ENCODE measurements at regions not wholly inside any gene's neighbourhood (a gene's known extent, or its start where the extent isn't known, plus 50 kb on each side); places are given as distances from the start of the nearest gene placed in this dataset.

- FAIRE-seq: no peak
Observed at GRCh38 chr9:86829496-86830046, 117.7 kb downstream of the GAS1 start.

DNA sequence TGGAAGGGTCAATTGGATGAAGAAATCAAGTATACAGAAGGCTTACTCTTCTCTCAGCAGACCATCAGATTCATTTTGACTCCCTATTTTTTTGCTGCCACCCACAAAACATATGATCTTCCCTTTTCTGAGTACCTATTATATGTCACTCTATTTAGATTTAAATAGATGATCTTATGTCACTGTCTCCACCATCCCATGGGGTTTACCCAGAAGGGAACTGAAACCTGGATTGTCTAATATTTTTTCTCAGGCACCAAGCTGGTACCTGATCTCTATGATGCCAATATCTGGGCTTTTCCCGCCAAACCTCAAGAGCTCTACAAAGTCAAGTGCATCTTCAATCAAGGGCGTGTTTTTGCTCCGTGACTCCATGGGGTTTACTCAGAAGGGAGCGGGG, 118.7 kb downstream of the GAS1 start:
- no peak for FAIRE-seq

DNA sequence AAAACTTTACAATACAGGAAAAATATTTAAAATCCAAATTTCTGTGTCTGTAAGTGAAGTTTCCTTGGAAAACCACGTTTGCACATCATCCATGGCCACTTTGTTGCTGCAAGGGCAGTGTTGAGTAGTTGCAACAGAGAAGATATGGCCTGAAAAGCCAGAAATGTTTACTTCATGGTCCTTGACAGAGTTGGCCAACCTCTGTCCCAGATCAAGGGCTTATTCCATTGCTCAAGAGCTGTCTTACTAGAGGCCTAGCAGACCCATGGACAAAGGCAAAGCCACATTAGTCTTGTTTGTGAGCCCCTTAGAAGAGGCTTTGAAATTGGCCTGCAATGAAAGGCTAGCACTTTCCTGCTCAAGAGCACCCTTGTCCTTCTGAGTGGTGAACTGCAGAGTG, 119.4 kb downstream of the GAS1 start:
- no peak for FAIRE-seq

DNA sequence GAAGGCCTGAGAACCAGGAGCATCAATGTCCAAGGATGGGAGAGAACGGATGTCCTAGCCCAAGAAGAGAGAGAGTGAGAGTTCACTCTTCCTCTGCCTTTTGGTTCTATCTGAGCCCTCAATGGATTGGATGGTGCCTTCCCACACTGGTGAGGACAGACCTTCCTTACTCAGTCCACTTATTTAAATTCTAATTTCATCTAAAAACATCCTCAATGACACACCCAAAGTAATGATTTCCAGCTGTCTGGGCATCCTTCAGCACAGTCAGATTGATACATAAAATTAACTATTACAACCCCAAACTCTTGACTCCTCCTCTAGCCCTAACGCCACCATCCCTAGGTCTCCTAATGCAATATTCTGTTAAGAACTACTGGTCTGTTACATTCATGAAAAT, 122.0 kb downstream of the GAS1 start:
- FAIRE-seq: no peak

DNA sequence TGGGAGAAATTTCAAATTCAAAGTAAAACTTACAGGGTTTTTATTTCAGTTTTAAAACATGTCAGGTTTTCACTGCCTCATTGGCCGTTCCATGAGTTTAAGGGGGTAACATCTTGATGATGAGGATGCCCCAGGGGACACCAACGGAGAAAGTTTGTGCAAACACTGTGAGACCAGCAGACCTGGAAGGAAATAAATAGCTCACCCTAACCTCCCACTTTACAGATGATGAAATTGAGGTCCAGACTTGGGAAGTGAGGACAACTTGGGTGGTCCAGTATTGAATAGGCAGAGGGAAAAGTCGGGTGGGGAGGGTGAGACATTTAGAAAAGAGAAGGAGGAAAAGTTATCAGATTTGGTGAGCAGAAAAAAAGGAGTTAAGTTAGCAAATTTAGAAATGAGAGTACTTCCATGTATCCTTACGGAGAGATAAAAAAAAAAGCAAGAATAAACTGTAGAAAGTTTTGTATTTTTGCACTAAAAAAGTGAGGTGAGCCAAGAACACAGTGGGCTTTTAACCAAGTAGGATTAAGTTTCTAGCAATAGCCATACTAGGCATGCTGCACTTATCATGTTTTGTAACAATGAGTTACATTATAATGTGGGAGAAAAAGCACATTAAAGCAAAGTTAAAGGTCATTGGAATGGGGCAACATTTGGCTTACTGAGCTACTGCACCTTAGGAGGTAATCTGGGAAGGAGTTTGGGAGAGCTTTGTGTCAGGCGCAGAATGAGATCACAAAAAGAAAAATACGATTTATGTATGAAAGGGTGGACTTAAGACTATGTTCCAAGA, 125.1 kb downstream of the GAS1 start:
- FAIRE-seq: no peak

- no peak for FAIRE-seq
Observed at GRCh38 chr9:86821006-86821845, 126.1 kb downstream of the GAS1 start.

DNA sequence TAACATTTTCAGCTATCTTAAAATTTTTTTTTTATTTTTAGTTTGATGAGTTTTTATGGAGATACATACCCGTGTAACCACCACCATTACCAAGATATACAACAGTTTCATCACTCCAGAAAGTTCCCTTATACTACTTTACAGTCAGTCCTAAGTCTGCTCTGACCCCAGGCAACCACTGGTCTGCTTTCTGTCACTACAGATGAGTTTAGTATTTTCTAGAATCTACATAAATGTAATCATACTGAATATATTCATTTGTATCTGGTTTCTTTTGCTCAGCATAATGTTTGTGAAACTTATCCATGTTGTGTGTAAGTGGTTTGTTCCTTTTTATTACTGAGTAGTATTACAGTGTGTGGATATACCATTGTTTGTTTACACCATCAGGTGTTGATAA, 127.8 kb downstream of the GAS1 start:
- FAIRE-seq: no peak

- no peak for FAIRE-seq
Observed at GRCh38 chr9:86818636-86819035, 128.7 kb downstream of the GAS1 start.

DNA sequence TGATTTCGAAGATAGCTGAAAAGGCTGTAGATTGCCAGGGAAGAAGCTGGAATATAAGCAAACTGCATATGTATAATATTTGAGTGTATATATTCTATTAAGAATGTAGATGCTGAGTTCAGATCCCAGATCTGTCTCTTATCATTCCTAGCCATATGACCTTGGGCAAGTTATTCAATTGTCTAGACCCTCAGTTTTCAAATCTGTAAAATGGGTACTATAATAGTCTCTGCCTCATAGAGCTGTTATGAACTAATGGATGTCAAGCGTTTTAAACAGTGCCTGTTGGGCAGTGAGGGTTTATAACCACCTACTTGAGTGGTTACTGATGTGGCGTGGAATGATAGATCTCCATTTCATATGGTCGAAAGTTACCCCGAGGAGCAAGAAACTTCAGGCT, 130.4 kb downstream of the GAS1 start:
- FAIRE-seq: no peak

DNA sequence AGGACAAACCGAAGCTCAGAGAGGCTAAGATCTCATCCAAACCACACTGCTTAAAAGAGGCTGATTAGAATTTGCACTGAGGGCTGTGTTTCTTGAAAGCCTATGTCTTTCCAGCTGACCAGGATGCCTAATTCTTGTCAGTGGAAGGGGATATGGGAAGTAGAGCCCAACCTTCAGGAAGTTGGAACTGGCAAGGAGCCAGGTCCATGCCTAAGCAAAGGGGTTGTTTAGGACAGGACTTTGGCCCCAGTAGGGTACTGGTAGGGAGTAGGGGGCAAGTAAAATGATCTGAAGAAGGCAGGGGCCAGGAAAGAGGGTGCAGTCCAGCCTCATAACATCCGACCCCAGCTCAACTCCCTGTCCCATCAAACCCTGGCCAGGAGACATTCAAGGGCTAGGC, 130.9 kb downstream of the GAS1 start:
- no peak for FAIRE-seq

DNA sequence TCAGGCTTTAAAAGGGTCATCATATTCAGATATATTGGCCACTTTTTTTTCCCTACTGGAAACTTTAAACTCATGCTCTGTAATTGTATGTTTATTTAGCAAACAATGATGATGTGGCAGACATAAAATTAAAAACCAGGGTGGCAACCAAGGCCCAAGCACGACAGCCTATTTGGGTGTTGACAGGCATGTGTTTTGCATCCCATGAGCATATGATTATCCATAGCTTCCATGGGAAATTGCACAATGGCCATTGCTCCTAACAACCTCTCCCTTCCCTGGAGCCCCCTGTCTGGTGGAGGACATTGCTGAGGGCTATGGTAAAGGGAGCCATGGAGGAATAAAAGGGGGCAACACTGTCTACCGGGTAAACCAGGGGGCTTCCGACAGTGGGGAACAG, 134.7 kb downstream of the GAS1 start:
- FAIRE-seq: no peak

- no peak for FAIRE-seq
Observed at GRCh38 chr9:86809759-86810367, 137.4 kb downstream of the GAS1 start.

- no peak for FAIRE-seq
Observed at GRCh38 chr9:86809151-86809550, 138.2 kb downstream of the GAS1 start.

GRCh38 chr9:86807367-86807976, 139.8 kb downstream of the GAS1 start:
- FAIRE-seq: no peak

DNA sequence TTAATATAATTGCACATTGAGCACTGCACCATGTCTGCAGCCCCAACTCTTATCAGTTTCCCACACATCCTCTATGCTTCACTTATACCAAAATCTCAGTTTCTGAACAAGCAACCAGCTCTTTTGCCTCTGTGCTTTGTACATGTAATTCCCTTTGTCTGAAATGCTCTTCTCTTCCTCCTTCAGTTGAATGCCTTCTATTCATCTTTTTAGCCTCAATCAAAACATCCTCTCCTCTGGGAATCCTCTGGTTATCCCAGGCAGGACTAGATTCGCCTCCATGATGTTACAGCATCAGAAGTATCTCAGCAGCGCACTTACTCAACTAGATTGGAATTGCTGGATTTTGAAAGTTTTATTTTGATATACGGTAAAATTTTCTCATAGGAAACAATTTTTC, 143.3 kb downstream of the GAS1 start:
- FAIRE-seq: no peak

GRCh38 chr9:86802900-86803673, 144.2 kb downstream of the GAS1 start:
- FAIRE-seq: no peak

DNA sequence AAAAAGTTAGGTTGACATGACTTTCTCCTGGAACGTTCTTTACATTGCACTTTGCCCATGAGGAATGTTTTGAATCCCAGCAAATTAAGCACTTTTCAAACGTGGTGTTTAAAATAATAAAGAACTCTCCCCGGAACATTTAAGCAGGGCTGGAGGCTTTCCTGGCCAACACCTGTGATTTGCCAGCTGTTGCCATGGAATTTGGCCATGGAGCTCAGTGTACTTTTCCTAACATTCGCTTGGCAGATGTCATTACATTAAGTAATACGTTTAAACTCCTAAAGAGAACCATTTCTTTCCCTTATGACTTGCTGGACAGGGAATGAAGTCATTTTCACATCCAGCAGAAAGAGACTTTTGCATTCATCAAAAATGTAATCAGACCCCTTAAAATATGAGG, 146.1 kb downstream of the GAS1 start:
- no peak for FAIRE-seq

DNA sequence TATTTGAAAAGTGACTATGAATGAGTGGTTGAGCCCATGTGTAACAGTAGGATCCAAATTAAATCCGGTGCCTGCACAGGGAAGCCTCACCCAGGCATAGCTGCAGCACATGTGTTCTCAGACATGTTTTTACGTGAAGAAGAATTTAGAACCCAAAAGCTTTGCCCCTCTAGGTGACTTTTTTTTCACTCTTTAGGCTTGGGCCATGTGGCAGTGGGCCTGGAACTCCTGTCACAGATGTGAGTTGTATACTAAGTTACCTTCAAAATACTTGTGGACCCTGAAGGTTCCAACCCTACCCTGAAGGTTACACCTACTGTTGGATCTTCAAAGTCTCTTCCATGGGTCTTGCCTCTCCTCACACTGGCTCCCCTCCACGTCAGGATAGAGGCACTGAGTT, 146.6 kb downstream of the GAS1 start:
- no peak for FAIRE-seq

DNA sequence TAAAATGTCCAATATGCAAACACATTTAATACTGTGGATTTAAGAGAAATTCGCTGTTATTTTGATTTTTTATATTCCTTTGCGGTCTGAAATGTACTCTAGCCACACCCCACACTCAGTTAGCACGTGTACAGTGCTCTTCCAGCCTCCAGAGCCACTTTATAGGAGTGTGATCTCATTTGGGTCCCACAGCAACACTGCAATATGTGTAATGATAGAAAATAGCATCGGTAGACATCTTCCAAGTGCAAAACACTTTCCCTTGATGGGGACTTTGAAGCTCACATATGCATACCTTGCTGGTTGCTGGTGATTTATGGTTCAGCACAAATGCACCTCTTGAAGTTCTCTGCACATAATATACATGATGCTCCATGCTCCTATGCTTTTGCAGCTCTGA, 148.3 kb downstream of the GAS1 start:
- FAIRE-seq: no peak

DNA sequence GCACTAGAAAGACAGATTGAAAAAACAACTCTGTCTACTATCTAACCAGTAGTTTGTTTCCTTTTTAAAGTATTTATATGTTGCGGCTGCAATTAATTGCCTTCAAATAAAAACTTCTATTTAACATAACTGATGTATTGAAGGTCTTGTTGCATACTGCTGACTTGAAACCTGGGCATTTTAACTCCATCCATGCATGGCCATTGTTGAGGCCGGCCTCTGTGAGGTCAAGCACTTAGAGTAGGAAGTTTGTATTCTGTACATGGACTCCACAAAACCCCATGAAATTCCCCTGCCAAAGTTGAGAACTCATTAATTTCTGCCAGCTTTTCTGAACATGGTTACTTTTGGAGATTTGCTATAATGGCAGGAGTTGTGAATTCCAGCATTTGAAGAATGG, 150.6 kb downstream of the GAS1 start:
- FAIRE-seq: no peak

DNA sequence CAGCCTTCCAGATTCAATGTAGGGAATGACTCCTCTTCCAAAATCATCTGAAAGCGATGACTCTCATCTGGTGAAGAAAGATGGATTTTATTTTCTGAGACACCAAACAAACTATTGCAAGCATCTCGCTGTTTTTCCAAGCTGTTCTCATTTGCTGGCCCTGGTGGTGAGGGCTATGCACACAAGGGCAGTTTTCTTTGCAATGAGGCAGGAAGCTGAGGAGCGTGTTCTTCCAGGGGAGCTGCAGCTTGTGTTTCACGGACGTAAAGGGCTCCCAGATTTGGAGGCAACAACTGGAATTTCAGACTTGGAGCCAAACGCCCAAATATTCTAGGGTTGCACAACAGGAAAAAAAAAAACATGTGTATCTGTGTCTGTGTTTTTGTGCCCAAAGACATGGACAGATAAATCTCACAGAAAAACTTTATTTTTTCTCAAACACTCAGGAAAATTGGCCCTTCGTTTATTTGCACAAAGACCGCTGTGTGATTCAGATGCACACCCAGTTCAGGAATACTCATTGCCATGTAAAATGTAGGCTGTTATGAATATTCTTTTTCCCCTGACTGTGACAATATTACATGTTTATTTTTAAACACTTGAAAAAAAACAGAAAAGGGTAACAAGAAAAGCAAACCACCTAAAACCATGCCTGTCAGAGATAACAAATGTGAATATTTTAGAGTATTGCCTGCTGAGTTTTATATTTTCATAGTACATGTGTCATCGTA, 151.3 kb downstream of the GAS1 start:
- no peak for FAIRE-seq

DNA sequence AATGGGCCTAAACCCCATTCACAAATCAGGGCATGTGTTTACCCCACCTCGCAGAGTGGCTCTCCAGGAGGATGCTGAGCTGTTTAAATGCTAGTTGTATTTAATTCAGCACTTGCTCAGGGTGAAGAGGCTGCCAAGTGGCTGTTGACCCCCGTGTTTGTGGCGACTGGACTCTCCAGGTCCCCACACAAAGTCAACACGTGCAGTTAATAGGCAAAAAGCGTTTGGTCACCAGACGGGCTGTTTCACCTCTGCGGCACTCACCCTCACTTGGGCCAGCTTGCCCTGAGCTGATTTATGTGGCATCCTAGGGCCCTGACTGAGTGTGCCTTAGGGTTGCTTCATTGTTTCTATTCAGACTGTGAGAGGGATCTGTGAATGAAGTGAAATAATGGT, 152.3 kb downstream of the GAS1 start:
- FAIRE-seq: no peak
